Epithelial cell of esophagus (primary cell): ENCODE measurements at regions not wholly inside any gene's neighbourhood (a gene's known extent, or its start where the extent isn't known, plus 50 kb on each side); places are given as distances from the start of the nearest gene placed in this dataset.

Experiments used
- DNase-seq: peaks from one replicate; pipeline ENCODE4 v3.0.0; 2010; ENCODE audit warnings: low read depth
- H3K4me3 ChIP-seq: 2 replicates; pipeline ENCODE4 v1.5.1; 2011; ENCODE audit warnings: mild to moderate bottlenecking, low read length, control low read depth
- CTCF ChIP-seq: IDR thresholded peaks from 2 replicates; pipeline ENCODE4 v1.5.1; 2011; ENCODE audit warnings: low read depth, mild to moderate bottlenecking, low read length, control low read depth, inconsistent platforms; ENCODE audit not compliant: insufficient read depth; ENCODE audit errors: missing control alignments

- DNase-seq: no peak
- no peak overlapping the region for H3K4me3 ChIP-seq
- TF ChIP-seq CTCF: no peak
Measured at GRCh38 chr6:165817771-165818170, 154.7 kb upstream of the PDE10A start.

- DNase-seq: no peak
- no peak overlapping the region for H3K4me3 ChIP-seq
- TF ChIP-seq CTCF: no peak
Measured at GRCh38 chr6:165817148-165817547, 154.1 kb upstream of the PDE10A start.

- no peak overlapping the region for H3K4me3 ChIP-seq
- no peak for TF ChIP-seq CTCF
- DNase-seq: no peak
Measured at GRCh38 chr6:165814679-165815078, 151.6 kb upstream of the PDE10A start.

GRCh38 chr6:165811512-165811911, 148.5 kb upstream of the PDE10A start:
- TF ChIP-seq CTCF: no peak
- no peak overlapping the region for H3K4me3 ChIP-seq
- DNase-seq: no peak

- no peak for DNase-seq
- no peak overlapping the region for H3K4me3 ChIP-seq
- no peak for TF ChIP-seq CTCF
Measured at GRCh38 chr6:165808021-165808420, 145.0 kb upstream of the PDE10A start.

GRCh38 chr6:165807249-165807960, 144.4 kb upstream of the PDE10A start:
- no peak for TF ChIP-seq CTCF
- no peak overlapping the region for H3K4me3 ChIP-seq
- no peak for DNase-seq
